ENCODE measurements at regions not wholly inside any gene's neighbourhood (a gene's known extent, or its start where the extent isn't known, plus 50 kb on each side); places are given as distances from the start of the nearest gene placed in this dataset.

- Histone ChIP-seq H3K27ac (ENCODE audit: low read depth in 1 of 3, low read length in 2 of 3) (no peak overlapping the region), H3K36me3 (ENCODE audit: control insufficient read depth in 3 of 3, insufficient read depth in 2 of 3, low read depth in 1 of 3, low read length in 3 of 3) (no peaks in the 10 kb centered on the region), H3K27me3 (ENCODE audit: control insufficient read depth in 3 of 3, insufficient read depth in 3 of 3, low read length in 3 of 3) (no peaks in the 10 kb centered on the region), H3K9me3 (ENCODE audit: control insufficient read depth in 2 of 2, insufficient read depth in 1 of 2, low read depth in 1 of 2, low read length in 1 of 2) (peaks cover 0 to 6% of the 10 kb centered on the region in 2 donors), H3K4me1 (ENCODE audit: control insufficient read depth in 3 of 3, insufficient read depth in 2 of 3, low read depth in 1 of 3, low read length in 2 of 3) (no peaks in the 10 kb centered on the region), H3K4me3 (ENCODE audit: low read depth in 1 of 3, low read length in 3 of 3) (no peak overlapping the region)
- DNase-seq (no peak), FAIRE-seq (no peak)
- WGBS, 3 donors: 69 to 82% (median 76%) methylated on average over 20 of the region's 20 CpGs
These were observed 161.2 kb upstream of the IRX3 start for GRCh38 chr16:54447576-54448440.

GRCh38 chr16:54446639-54447038, 160.1 kb upstream of the IRX3 start:
- Histone ChIP-seq H3K4me1 (ENCODE audit: control insufficient read depth in 3 of 3, insufficient read depth in 2 of 3, low read depth in 1 of 3, low read length in 2 of 3) (no peaks in the 10 kb centered on the region), H3K27ac (ENCODE audit: low read depth in 1 of 3, low read length in 2 of 3) (no peak overlapping the region), H3K4me3 (ENCODE audit: low read depth in 1 of 3, low read length in 3 of 3) (no peak overlapping the region), H3K27me3 (ENCODE audit: control insufficient read depth in 3 of 3, insufficient read depth in 3 of 3, low read length in 3 of 3) (no peaks in the 10 kb centered on the region), H3K36me3 (ENCODE audit: control insufficient read depth in 3 of 3, insufficient read depth in 2 of 3, low read depth in 1 of 3, low read length in 3 of 3) (no peaks in the 10 kb centered on the region), H3K9me3 (ENCODE audit: control insufficient read depth in 2 of 2, insufficient read depth in 1 of 2, low read depth in 1 of 2, low read length in 1 of 2) (peaks cover 0 to 6% of the 10 kb centered on the region in 2 donors)
- FAIRE-seq (no peak), DNase-seq (no peak)
- 73 to 83% (median 79%) methylated on average over 10 of the region's 10 CpGs for WGBS, 3 donors

DNA sequence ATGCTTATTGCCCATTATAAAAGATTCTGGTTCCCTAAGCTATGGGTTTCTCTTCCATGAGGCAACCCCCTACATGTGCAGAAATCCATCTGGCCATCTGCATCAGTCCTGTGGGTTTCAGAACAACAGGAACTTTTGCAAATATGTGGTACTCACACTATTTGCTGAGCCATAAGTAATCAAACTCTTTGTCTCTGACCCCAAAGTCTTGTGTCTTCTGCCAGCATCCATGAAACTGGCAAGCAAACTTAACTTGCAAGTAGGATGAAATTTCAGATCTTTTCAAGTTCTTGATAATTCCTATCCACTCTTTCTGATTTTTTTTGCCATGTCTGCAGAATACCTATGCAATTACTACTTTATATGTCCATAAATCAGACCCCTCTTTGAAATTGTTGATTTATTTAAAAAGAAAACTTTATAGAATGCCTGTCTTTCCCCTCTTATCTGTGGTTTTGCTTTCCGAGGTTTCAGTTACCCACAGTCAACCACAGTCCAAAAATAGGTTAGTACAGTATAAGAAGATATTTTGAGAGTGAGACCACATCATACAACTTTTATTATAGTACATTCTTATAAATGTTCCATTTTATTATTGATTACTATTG, 158.4 kb upstream of the IRX3 start:
- no peaks in the 10 kb centered on the region for H3K27me3 ChIP-seq (ENCODE audit: control insufficient read depth in 3 of 3, insufficient read depth in 3 of 3, low read length in 3 of 3)
- no peak overlapping the region for H3K4me3 ChIP-seq (ENCODE audit: low read depth in 1 of 3, low read length in 3 of 3)
- H3K27ac ChIP-seq (ENCODE audit: low read depth in 1 of 3, low read length in 2 of 3): no peak overlapping the region
- no peak for FAIRE-seq
- DNase-seq: no peak
- no peaks in the 10 kb centered on the region for H3K4me1 ChIP-seq (ENCODE audit: control insufficient read depth in 3 of 3, insufficient read depth in 2 of 3, low read depth in 1 of 3, low read length in 2 of 3)
- H3K36me3 ChIP-seq (ENCODE audit: control insufficient read depth in 3 of 3, insufficient read depth in 2 of 3, low read depth in 1 of 3, low read length in 3 of 3): no peaks in the 10 kb centered on the region
- WGBS, 3 donors: 50 to 70% (median 50%) methylated on average over 1 of the region's 1 CpG
- peaks cover 0 to 6% of the 10 kb centered on the region in 2 donors for H3K9me3 ChIP-seq (ENCODE audit: control insufficient read depth in 2 of 2, insufficient read depth in 1 of 2, low read depth in 1 of 2, low read length in 1 of 2)

GRCh38 chr16:54443839-54444238, 157.3 kb upstream of the IRX3 start:
- Histone ChIP-seq H3K27me3 (ENCODE audit: control insufficient read depth in 3 of 3, insufficient read depth in 3 of 3, low read length in 3 of 3) (no peaks in the 10 kb centered on the region), H3K9me3 (ENCODE audit: control insufficient read depth in 2 of 2, insufficient read depth in 1 of 2, low read depth in 1 of 2, low read length in 1 of 2) (peaks cover 0 to 6% of the 10 kb centered on the region in 2 donors), H3K4me3 (ENCODE audit: low read depth in 1 of 3, low read length in 3 of 3) (no peak overlapping the region), H3K27ac (ENCODE audit: low read depth in 1 of 3, low read length in 2 of 3) (no peak overlapping the region), H3K4me1 (ENCODE audit: control insufficient read depth in 3 of 3, insufficient read depth in 2 of 3, low read depth in 1 of 3, low read length in 2 of 3) (no peaks in the 10 kb centered on the region), H3K36me3 (ENCODE audit: control insufficient read depth in 3 of 3, insufficient read depth in 2 of 3, low read depth in 1 of 3, low read length in 3 of 3) (no peaks in the 10 kb centered on the region)
- DNase-seq (no peak), FAIRE-seq (no peak)
- 82 to 98% (median 83%) methylated on average over 1 of the region's 1 CpG for WGBS, 3 donors

DNA sequence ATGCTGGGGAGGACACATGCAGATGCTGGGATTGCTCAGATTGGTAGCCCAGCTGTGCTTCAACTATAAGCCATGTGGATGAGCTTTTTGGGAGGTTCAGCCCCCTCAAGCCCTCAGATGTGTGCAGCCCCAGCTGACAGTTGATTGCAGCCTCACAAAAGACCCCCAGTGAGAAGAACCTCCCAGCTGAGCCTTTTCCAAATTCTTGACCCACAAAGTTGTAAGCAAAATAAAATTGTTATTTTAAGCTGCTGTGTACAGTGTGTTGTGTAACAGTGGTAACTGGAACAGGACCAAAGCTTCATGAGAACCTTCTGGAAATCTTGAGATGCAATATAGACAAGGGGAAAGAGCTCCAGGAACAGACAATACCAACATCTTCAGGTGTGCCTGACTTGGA, 156.8 kb upstream of the IRX3 start:
- DNase-seq (no peak), FAIRE-seq (no peak)
- Histone ChIP-seq H3K4me1 (ENCODE audit: control insufficient read depth in 3 of 3, insufficient read depth in 2 of 3, low read depth in 1 of 3, low read length in 2 of 3) (no peaks in the 10 kb centered on the region), H3K27ac (ENCODE audit: low read depth in 1 of 3, low read length in 2 of 3) (no peak overlapping the region), H3K36me3 (ENCODE audit: control insufficient read depth in 3 of 3, insufficient read depth in 2 of 3, low read depth in 1 of 3, low read length in 3 of 3) (no peaks in the 10 kb centered on the region), H3K9me3 (ENCODE audit: control insufficient read depth in 2 of 2, insufficient read depth in 1 of 2, low read depth in 1 of 2, low read length in 1 of 2) (peaks cover 0 to 6% of the 10 kb centered on the region in 2 donors), H3K4me3 (ENCODE audit: low read depth in 1 of 3, low read length in 3 of 3) (no peak overlapping the region), H3K27me3 (ENCODE audit: control insufficient read depth in 3 of 3, insufficient read depth in 3 of 3, low read length in 3 of 3) (no peaks in the 10 kb centered on the region)

DNA sequence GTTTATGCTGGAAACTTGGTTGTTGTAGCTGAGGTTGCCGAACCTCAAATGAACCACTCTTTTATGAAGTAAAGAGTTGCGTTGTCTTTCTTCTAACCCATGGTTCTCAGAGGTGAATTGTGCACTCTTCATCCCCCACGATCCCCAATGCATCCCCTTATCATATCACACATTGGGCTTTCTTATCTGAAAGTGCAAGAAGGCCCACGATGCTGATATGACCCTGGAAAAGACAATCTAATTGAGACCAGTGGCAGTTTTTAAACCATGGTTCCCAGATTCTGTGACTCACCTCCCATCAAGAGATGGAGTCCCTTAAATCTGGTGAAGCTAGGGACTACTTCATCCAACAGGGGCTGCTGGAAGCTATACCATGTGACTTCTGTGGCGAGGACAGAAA, 156.3 kb upstream of the IRX3 start:
- DNase-seq (no peak), FAIRE-seq (no peak)
- peaks cover 0 to 6% of the 10 kb centered on the region in 2 donors for H3K9me3 ChIP-seq (ENCODE audit: control insufficient read depth in 2 of 2, insufficient read depth in 1 of 2, low read depth in 1 of 2, low read length in 1 of 2)
- H3K4me3 ChIP-seq (ENCODE audit: low read depth in 1 of 3, low read length in 3 of 3): no peak overlapping the region
- no peaks in the 10 kb centered on the region for H3K27me3 ChIP-seq (ENCODE audit: control insufficient read depth in 3 of 3, insufficient read depth in 3 of 3, low read length in 3 of 3)
- H3K36me3 ChIP-seq (ENCODE audit: control insufficient read depth in 3 of 3, insufficient read depth in 2 of 3, low read depth in 1 of 3, low read length in 3 of 3): no peaks in the 10 kb centered on the region
- WGBS, 3 donors: 64 to 83% (median 68%) methylated on average over 5 of the region's 5 CpGs
- no peaks in the 10 kb centered on the region for H3K4me1 ChIP-seq (ENCODE audit: control insufficient read depth in 3 of 3, insufficient read depth in 2 of 3, low read depth in 1 of 3, low read length in 2 of 3)
- H3K27ac ChIP-seq (ENCODE audit: low read depth in 1 of 3, low read length in 2 of 3): no peak overlapping the region

- no peak for FAIRE-seq
- WGBS, 3 donors: 64 to 68% (median 65%) methylated on average over 3 of the region's 3 CpGs
These were observed 151.9 kb upstream of the IRX3 start for GRCh38 chr16:54438469-54438868.

GRCh38 chr16:54437921-54438320, 151.3 kb upstream of the IRX3 start:
- Histone ChIP-seq H3K27me3 (ENCODE audit: control insufficient read depth in 3 of 3, insufficient read depth in 3 of 3, low read length in 3 of 3) (peaks cover 0 to 3% (median 3%) of the 10 kb centered on the region in 3 donors), H3K27ac (ENCODE audit: low read depth in 1 of 3, low read length in 2 of 3) (no peak overlapping the region), H3K36me3 (ENCODE audit: control insufficient read depth in 3 of 3, insufficient read depth in 2 of 3, low read depth in 1 of 3, low read length in 3 of 3) (no peaks in the 10 kb centered on the region), H3K9me3 (ENCODE audit: control insufficient read depth in 2 of 2, insufficient read depth in 1 of 2, low read depth in 1 of 2, low read length in 1 of 2) (no peaks in the 10 kb centered on the region), H3K4me1 (ENCODE audit: control insufficient read depth in 3 of 3, insufficient read depth in 2 of 3, low read depth in 1 of 3, low read length in 2 of 3) (no peaks in the 10 kb centered on the region), H3K4me3 (ENCODE audit: low read depth in 1 of 3, low read length in 3 of 3) (no peak overlapping the region)
- DNase-seq (no peak), FAIRE-seq (no peak)
- 78 to 84% (median 81%) methylated on average over 4 of the region's 4 CpGs for WGBS, 3 donors

More at GRCh38 chr16:54438469-54438868, 151.9 kb upstream of the IRX3 start:
- H3K27me3 ChIP-seq (ENCODE audit: control insufficient read depth in 3 of 3, insufficient read depth in 3 of 3, low read length in 3 of 3): peaks cover 0 to 3% (median under 1%) of the 10 kb centered on the region in 3 donors
- no peaks in the 10 kb centered on the region for H3K4me1 ChIP-seq (ENCODE audit: control insufficient read depth in 3 of 3, insufficient read depth in 2 of 3, low read depth in 1 of 3, low read length in 2 of 3)
- no peaks in the 10 kb centered on the region for H3K9me3 ChIP-seq (ENCODE audit: control insufficient read depth in 2 of 2, insufficient read depth in 1 of 2, low read depth in 1 of 2, low read length in 1 of 2)
- no peak overlapping the region for H3K4me3 ChIP-seq (ENCODE audit: low read depth in 1 of 3, low read length in 3 of 3)
- no peak for DNase-seq
- no peaks in the 10 kb centered on the region for H3K36me3 ChIP-seq (ENCODE audit: control insufficient read depth in 3 of 3, insufficient read depth in 2 of 3, low read depth in 1 of 3, low read length in 3 of 3)
- no peak overlapping the region for H3K27ac ChIP-seq (ENCODE audit: low read depth in 1 of 3, low read length in 2 of 3)

All from small intestine (tissue), 7 donors.